ENCODE measurements at regions not wholly inside any gene's neighbourhood (a gene's known extent, or its start where the extent isn't known, plus 50 kb on each side); places are given as distances from the start of the nearest gene placed in this dataset.

DNA sequence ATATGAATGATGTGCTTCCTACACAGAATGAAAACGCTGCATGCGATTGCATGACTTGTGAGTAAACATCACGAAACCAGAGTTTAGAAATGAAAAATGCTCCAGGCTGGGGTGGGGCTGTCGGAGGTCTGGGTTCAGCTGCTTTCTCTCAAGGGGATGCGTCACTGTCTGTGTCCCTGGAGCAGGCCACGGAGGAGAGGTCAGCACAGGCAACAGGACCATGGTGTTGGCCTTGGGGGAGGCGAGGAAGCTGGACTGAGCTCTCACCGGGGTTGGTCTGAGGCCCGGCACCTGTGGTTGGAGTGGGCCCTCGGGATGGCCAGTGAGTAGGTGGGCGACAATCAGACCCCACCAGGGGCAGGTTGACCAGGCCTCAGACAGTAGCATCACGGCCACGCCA lies 89.0 kb upstream of the TMEM18 start:
- Mint-ChIP-seq H3K9me3 (ENCODE audit: low read depth) (no peaks in the 10 kb centered on the region), H3K4me3 (ENCODE audit: low read depth) (no peak overlapping the region), H3K36me3 (ENCODE audit: insufficient read depth) (no peaks in the 10 kb centered on the region), H3K4me1 (ENCODE audit: low read depth) (no peaks in the 10 kb centered on the region), H3K27me3 (no peaks in the 10 kb centered on the region), H3K27ac (no peak overlapping the region)
- TF ChIP-seq, protein P1, sequence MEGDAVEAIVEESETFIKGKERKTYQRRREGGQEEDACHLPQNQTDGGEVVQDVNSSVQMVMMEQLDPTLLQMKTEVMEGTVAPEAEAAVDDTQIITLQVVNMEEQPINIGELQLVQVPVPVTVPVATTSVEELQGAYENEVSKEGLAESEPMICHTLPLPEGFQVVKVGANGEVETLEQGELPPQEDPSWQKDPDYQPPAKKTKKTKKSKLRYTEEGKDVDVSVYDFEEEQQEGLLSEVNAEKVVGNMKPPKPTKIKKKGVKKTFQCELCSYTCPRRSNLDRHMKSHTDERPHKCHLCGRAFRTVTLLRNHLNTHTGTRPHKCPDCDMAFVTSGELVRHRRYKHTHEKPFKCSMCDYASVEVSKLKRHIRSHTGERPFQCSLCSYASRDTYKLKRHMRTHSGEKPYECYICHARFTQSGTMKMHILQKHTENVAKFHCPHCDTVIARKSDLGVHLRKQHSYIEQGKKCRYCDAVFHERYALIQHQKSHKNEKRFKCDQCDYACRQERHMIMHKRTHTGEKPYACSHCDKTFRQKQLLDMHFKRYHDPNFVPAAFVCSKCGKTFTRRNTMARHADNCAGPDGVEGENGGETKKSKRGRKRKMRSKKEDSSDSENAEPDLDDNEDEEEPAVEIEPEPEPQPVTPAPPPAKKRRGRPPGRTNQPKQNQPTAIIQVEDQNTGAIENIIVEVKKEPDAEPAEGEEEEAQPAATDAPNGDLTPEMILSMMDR (IDR thresholded peaks at IDR 0.05; ENCODE audit: unreplicated experiment) = no peak
- no peak for DNase-seq (ENCODE audit: low spot score, unreplicated experiment)

DNA sequence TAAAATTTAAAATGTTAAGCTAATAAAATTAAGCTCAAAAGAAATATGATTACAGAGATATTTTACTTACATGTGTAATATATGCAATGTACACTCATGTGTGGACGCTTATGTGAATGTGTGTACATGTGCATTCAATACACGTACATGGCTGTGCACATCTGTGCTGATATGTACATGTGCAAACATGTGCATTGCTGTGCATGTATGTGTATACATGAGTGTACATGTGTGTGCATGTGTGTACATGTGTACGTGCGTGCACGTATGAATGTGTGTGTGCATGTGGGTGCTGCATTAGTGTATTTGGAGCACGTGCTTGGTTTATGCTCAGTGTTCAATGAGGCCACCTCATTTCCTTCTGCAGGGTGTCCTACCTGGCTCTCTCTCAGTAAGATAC lies 88.2 kb upstream of the TMEM18 start:
- no peaks in the 10 kb centered on the region for H3K27me3 Mint-ChIP-seq
- no peak for DNase-seq (ENCODE audit: low spot score, unreplicated experiment)
- H3K4me1 Mint-ChIP-seq (ENCODE audit: low read depth) = no peaks in the 10 kb centered on the region
- H3K9me3 Mint-ChIP-seq (ENCODE audit: low read depth) = no peaks in the 10 kb centered on the region
- TF ChIP-seq, protein P1 (IDR thresholded peaks at IDR 0.05; ENCODE audit: unreplicated experiment) = no peak
- H3K36me3 Mint-ChIP-seq (ENCODE audit: insufficient read depth) = no peaks in the 10 kb centered on the region
- no peak overlapping the region for H3K27ac Mint-ChIP-seq
- H3K4me3 Mint-ChIP-seq (ENCODE audit: low read depth) = no peak overlapping the region

DNA sequence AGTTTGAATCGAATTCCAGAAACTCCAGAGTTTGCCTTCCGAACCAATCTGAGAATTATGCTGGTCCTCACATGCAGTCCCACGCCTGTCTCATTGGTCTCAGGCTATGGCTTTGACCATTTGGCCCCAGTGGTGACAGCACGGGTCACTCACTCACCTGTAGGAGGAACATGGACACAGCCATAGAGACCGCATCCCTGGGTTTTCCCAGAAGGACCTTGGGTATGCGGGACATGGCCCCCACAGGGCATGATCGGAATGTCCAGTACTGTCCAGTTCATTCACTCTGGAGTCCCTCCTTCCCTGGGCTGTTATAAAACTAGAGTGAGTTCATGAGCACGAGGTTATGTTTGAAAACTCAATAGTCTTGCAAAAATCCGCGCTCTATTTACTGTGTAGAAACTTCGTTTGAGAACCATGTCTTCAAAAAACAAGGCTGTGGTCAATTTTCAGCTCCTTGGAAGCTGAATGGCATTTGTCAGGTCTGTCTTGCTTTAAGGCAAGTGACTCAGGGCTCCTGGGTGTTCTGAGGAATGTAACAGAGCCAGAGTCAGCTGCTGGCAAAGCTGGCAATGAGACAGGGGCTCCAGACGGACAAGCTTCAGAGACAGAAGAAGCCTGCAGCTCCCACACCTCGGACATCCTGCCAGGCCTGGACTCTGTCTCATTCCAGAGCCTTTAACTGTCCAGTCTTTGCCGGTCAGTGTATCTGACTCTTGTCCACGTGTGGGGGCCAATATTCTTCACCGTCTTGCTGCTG lies 86.7 kb upstream of the TMEM18 start:
- H3K9me3 Mint-ChIP-seq (ENCODE audit: low read depth) = no peaks in the 10 kb centered on the region
- H3K4me3 Mint-ChIP-seq (ENCODE audit: low read depth) = no peak overlapping the region
- H3K36me3 Mint-ChIP-seq (ENCODE audit: insufficient read depth) = no peaks in the 10 kb centered on the region
- TF ChIP-seq, protein P1 (IDR thresholded peaks at IDR 0.05; ENCODE audit: unreplicated experiment) = no peak
- no peak overlapping the region for H3K27ac Mint-ChIP-seq
- H3K27me3 Mint-ChIP-seq = no peaks in the 10 kb centered on the region
- DNase-seq (ENCODE audit: low spot score, unreplicated experiment) = no peak
- no peaks in the 10 kb centered on the region for H3K4me1 Mint-ChIP-seq (ENCODE audit: low read depth)

DNA sequence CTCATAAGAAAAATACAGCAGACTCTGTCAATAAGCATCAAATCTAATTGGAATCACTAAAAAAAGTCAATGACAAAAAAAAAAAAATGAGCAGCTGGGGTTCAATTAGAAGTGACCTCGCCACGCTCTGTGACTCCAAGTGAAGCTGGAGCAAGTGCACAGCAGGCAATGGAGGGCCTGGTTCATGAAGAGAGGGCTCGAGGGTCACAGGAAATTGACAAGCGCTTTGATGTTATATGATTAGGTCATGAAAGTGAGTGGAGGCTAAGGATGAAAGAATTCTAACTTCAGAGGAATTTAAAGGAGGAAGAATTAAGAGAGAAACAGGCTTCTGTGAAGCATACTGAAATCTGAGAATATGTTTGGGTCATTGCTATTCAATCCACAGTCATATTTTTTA lies 85.4 kb upstream of the TMEM18 start:
- H3K4me3 Mint-ChIP-seq (ENCODE audit: low read depth) = no peak overlapping the region
- H3K36me3 Mint-ChIP-seq (ENCODE audit: insufficient read depth) = no peaks in the 10 kb centered on the region
- DNase-seq (ENCODE audit: low spot score, unreplicated experiment) = no peak
- TF ChIP-seq, protein P1 (IDR thresholded peaks at IDR 0.05; ENCODE audit: unreplicated experiment) = no peak
- no peaks in the 10 kb centered on the region for H3K9me3 Mint-ChIP-seq (ENCODE audit: low read depth)
- no peaks in the 10 kb centered on the region for H3K27me3 Mint-ChIP-seq
- H3K27ac Mint-ChIP-seq = no peak overlapping the region
- no peaks in the 10 kb centered on the region for H3K4me1 Mint-ChIP-seq (ENCODE audit: low read depth)

DNA sequence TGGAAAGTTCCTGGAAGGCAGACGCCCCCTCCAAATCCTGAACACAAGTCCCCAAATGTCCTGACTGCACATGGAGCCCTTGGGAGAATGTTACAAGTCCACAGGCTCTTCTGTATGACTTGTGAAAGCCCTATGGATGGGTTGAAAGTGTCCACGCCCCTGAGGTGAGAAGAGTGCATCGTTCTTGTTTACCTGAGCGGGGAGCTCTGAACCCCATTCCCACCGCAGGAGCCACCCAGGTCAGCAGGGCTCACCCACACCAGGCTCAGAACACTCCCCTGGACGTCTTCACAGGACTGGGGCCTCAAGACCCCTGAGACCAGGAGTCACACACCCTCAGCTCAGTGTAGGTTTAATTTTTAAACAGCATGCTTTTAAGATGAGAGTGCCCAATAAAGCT lies 84.2 kb upstream of the TMEM18 start:
- H3K4me3 Mint-ChIP-seq (ENCODE audit: low read depth) = no peak overlapping the region
- H3K27ac Mint-ChIP-seq = no peak overlapping the region
- TF ChIP-seq, protein P1 (IDR thresholded peaks at IDR 0.05; ENCODE audit: unreplicated experiment) = no peak
- peaks cover 4% of the 10 kb centered on the region for H3K9me3 Mint-ChIP-seq (ENCODE audit: low read depth)
- H3K4me1 Mint-ChIP-seq (ENCODE audit: low read depth) = no peaks in the 10 kb centered on the region
- DNase-seq (ENCODE audit: low spot score, unreplicated experiment) = no peak
- H3K36me3 Mint-ChIP-seq (ENCODE audit: insufficient read depth) = no peaks in the 10 kb centered on the region
- no peaks in the 10 kb centered on the region for H3K27me3 Mint-ChIP-seq
